K562 (cell line): ENCODE measurements at regions not wholly inside any gene's neighbourhood (a gene's known extent, or its start where the extent isn't known, plus 50 kb on each side); places are given as distances from the start of the nearest gene placed in this dataset.

Experiments used
- ATAC-seq: fragments of 200-7000 bp; cut with Tn5 transposase; 3 replicates; pipeline ENCODE4 v1.9.1; 2020; ENCODE audit warnings: moderate library complexity
- BruUV-seq: library from RNA; stranded (reverse); fragments of 400-500 nt; replicated peaks from 2 replicates; lab custom pipeline; 2021; lab: Mats Ljungman, UMichigan
- CTCF ChIA-PET: fragments of 300-600 bp; formaldehyde crosslinking; extraction: SDS; loops from one replicate; lab custom pipeline; 2021; ENCODE audit warnings: low intra/inter-chr PET ratio; lab: Yijun Ruan, JAX
- POLR2A ChIA-PET: fragments of 300-600, 350-650 bp; sonication (Branson Sonifier 250); formaldehyde crosslinking; extraction: SDS; loops from one replicate; lab custom pipeline; 2021; ENCODE audit warnings: antibody characterized with exemption, inconsistent platforms; lab: Yijun Ruan, JAX
- DNase-seq, 4 experiments: peaks; one replicate each; pipeline versions ENCODE4 v3.0.0 to v3.0.0-alpha.2; 2011 to 2018; ENCODE audit warnings: low spot score in 3 of 4, mixed read lengths in 3 of 4; ENCODE audit errors: extremely low read depth in 1 of 4
- FAIRE-seq: peaks from 2 replicates; lab custom pipeline; 2011; peaks lifted over from hg19 to GRCh38; lab: Jason Lieb, UNC
- H2AFZ ChIP-seq: 2 replicates; pipeline ENCODE4 v1.6.0; 2011; ENCODE audit warnings: low read depth, low read length, control low read depth, inconsistent platforms
- H3K27ac ChIP-seq: fragments of 200-600 bp; 3 replicates; pipeline ENCODE4 v1.8.0; 2011; ENCODE audit warnings: low read depth, mild to moderate bottlenecking, control low read depth, inconsistent platforms, low read length, moderate library complexity, mixed read lengths; ENCODE audit errors: extremely low read depth
- H3K27me3 ChIP-seq, 2 experiments: fragments of 300-600 bp in 1 of 2; 2 replicates in 1 of 2; 3 replicates in 1 of 2; pipeline versions ENCODE4 v1.6.0 to v1.8.0; 2011; ENCODE audit warnings: inconsistent platforms in 2 of 2, low read length in 2 of 2, mild to moderate bottlenecking in 1 of 2, mixed read lengths in 1 of 2, moderate library complexity in 1 of 2; ENCODE audit not compliant: control insufficient read depth in 2 of 2, insufficient read depth in 2 of 2
- H3K36me3 ChIP-seq: fragments of 300-600 bp; 3 replicates; pipeline ENCODE4 v1.8.0; 2011; ENCODE audit warnings: mild to moderate bottlenecking, low read length, inconsistent platforms; ENCODE audit not compliant: control insufficient read depth, insufficient read depth
- H3K4me1 ChIP-seq, 2 experiments: fragments of 200-600 bp in 1 of 2; replicated peaks in 1 of 2; 2 replicates in 1 of 2; 3 replicates in 1 of 2; pipeline versions ENCODE4 v1.5.1 to v1.8.0; 2011; ENCODE audit warnings: inconsistent platforms in 2 of 2, low read length in 2 of 2, mild to moderate bottlenecking in 1 of 2, mixed read lengths in 1 of 2, moderate library complexity in 1 of 2; ENCODE audit not compliant: control insufficient read depth in 2 of 2, insufficient read depth in 2 of 2
- H3K4me2 ChIP-seq: 2 replicates; pipeline ENCODE4 v1.6.1; 2011; ENCODE audit warnings: low read length, control low read depth, inconsistent platforms, mixed read lengths; ENCODE audit not compliant: insufficient read depth
- H3K4me3 ChIP-seq: fragments of 200-600 bp; sonication (generic), shearing (Covaris generic); 2 replicates; pipeline ENCODE4 v1.5.1; 2016; ENCODE audit warnings: control low read depth, inconsistent platforms
- H3K79me2 ChIP-seq: fragments of 200-600 bp; 3 replicates; pipeline ENCODE4 v1.8.0; 2011; ENCODE audit warnings: low read length, inconsistent platforms; ENCODE audit not compliant: control insufficient read depth, insufficient read depth
- H3K9ac ChIP-seq, 2 experiments: 2 replicates each; pipeline versions ENCODE4 v1.6.0 to v1.6.1; 2011; ENCODE audit warnings: low read depth in 2 of 2, low read length in 2 of 2, control low read depth in 1 of 2, inconsistent platforms in 1 of 2, mild to moderate bottlenecking in 1 of 2, mixed read lengths in 1 of 2; ENCODE audit not compliant: insufficient read depth in 1 of 2
- H3K9me1 ChIP-seq: one replicate; pipeline ENCODE4 v1.6.0; 2011; ENCODE audit warnings: inconsistent platforms, mild to moderate bottlenecking, low read length, moderate library complexity; ENCODE audit not compliant: control insufficient read depth, insufficient read depth
- H3K9me3 ChIP-seq: replicated peaks from 2 replicates; pipeline ENCODE4 v1.5.1; 2011; ENCODE audit warnings: low read depth, low read length, inconsistent platforms; ENCODE audit not compliant: control insufficient read depth, insufficient read depth
- H4K20me1 ChIP-seq: replicated peaks from 2 replicates; pipeline ENCODE4 v1.6.1; 2011; ENCODE audit warnings: low read length, inconsistent platforms, mixed read lengths; ENCODE audit not compliant: control insufficient read depth, insufficient read depth
- ELF2 ChIP-seq: fragments of 250-450 bp; sonication (Bioruptor Pico); IDR thresholded peaks from 2 replicates; pipeline ENCODE4 v1.5.0; 2021; ENCODE audit warnings: mild to moderate bottlenecking
- ESRRA ChIP-seq: fragments of 450-650 bp; IDR thresholded peaks from 2 replicates; pipeline ENCODE4 v1.6.1; 2014; ENCODE audit warnings: low read depth, mild to moderate bottlenecking, moderate library complexity, borderline replicate concordance
- KLF16 ChIP-seq: IDR thresholded peaks from 2 replicates; pipeline ENCODE4 v1.6.1; 2016; ENCODE audit warnings: antibody characterized with exemption
- RAD51 ChIP-seq: fragments of 450-650 bp; IDR thresholded peaks from 2 replicates; pipeline ENCODE4 v1.7.1; 2016; ENCODE audit warnings: low read depth, mild to moderate bottlenecking, borderline replicate concordance
- SMAD2 ChIP-seq: fragments of 150-350 bp; IDR thresholded peaks from 2 replicates; pipeline ENCODE4 v1.6.1; 2014; ENCODE audit warnings: low read depth, mild to moderate bottlenecking, low read length
- ZNF586 ChIP-seq: fragments of 450-650 bp; formaldehyde crosslinking; conservative IDR thresholded peaks from 2 replicates; pipeline ENCODE4 v1.4.0; 2020; ENCODE audit warnings: mild to moderate bottlenecking, moderate library complexity
- ZNF639 ChIP-seq, 2 experiments: fragments of 200-800 bp in 1 of 2; sonication (Bioruptor generic) in 1 of 2; sonication (generic) in 1 of 2; formaldehyde crosslinking in 1 of 2; IDR thresholded peaks in 1 of 2; conservative IDR thresholded peaks in 1 of 2; 2 replicates each; pipeline versions ENCODE4 v1.5.0 to v1.6.1; 2016 to 2020; ENCODE audit warnings: missing compliant biosample characterization in 1 of 2, missing genetic modification characterization in 1 of 2, missing genetic modification reagents in 1 of 2
- WGBS: fragments of 100-300 bp; shearing (Covaris generic); methylation state at CpG from one replicate; pipeline ENCODE4 v1.1.6; 2016; ENCODE audit warnings: low coverage, mixed read lengths; ENCODE audit not compliant: insufficient coverage; ENCODE audit errors: missing lambda C conversion rate; 5-methylcytosine and 5-hydroxymethylcytosine counted together
- in situ Hi-C: fragments of 300-500 bp; cut with MboI; formaldehyde crosslinking; loops from 4 replicates; pipeline ENCODE4 v1.15.0; 2018; ENCODE audit warnings: inconsistent platforms, mixed read lengths
- intact Hi-C: fragments of 100-400 bp; cut with micrococcal nuclease; formaldehyde crosslinking; loops from 2 replicates; pipeline ENCODE4 v1.14.2; 2022

- no peak for ATAC-seq
- Histone ChIP-seq H3K27ac (no peak overlapping the region), H3K9ac (no peak overlapping the region), H3K36me3 (no peaks in the 10 kb centered on the region), H4K20me1 (no peaks in the 10 kb centered on the region), H3K4me1 (no peaks in the 10 kb centered on the region), H3K9me1 (no peaks in the 10 kb centered on the region), H3K4me2 (no peak overlapping the region), H2AFZ (no peak overlapping the region), H3K27me3 (no peaks in the 10 kb centered on the region), H3K79me2 (no peaks in the 10 kb centered on the region), H3K9me3 (no peaks in the 10 kb centered on the region), H3K4me3 (no peak overlapping the region)
- no peak for TF ChIP-seq ESRRA
- TF ChIP-seq ELF2 (CRISPR knock-in tag): no peak
- TF ChIP-seq ZNF586: no peak
- no peak for TF ChIP-seq ZNF639 (CRISPR knock-in tag; conservative IDR thresholded peaks at IDR 0.05 in 1 of 2, IDR thresholded peaks at IDR 0.05 in 1 of 2)
- intact Hi-C loops (no loop called here), in situ Hi-C loops (no loop called here)
- ChIA-PET CTCF (no interaction called here), POLR2A (no interaction called here)
- no peak for DNase-seq
- FAIRE-seq: no peak
- BruUV-seq: no TSS peak
Measured at GRCh38 chr5:51997500-51997899, 614.3 kb downstream of the ISL1 start.

- Histone ChIP-seq H3K4me3 (no peak overlapping the region), H3K27me3 (no peaks in the 10 kb centered on the region), H3K4me1 (no peaks in the 10 kb centered on the region), H3K36me3 (no peaks in the 10 kb centered on the region), H3K79me2 (no peaks in the 10 kb centered on the region), H3K4me2 (no peak overlapping the region), H2AFZ (no peak overlapping the region), H4K20me1 (no peaks in the 10 kb centered on the region), H3K9me3 (no peaks in the 10 kb centered on the region), H3K9ac (no peak overlapping the region), H3K27ac (no peak overlapping the region), H3K9me1 (no peaks in the 10 kb centered on the region)
- ATAC-seq: no peak
- in situ Hi-C loops (no loop called here), intact Hi-C loops (no loop called here)
- CTCF ChIA-PET: no interaction called here
- POLR2A ChIA-PET: no interaction called here
- 0% methylated on average over 2 of the region's 2 CpGs for WGBS
- BruUV-seq: no TSS peak
- no peak for FAIRE-seq
- DNase-seq: no peak
- no peak for TF ChIP-seq RAD51
- no peak for TF ChIP-seq SMAD2
- no peak for TF ChIP-seq KLF16
Measured at GRCh38 chr5:51997949-51998348, 614.7 kb downstream of the ISL1 start.
